NCI-H82 (cell line): ENCODE measurements at regions not wholly inside any gene's neighbourhood (a gene's known extent, or its start where the extent isn't known, plus 50 kb on each side); places are given as distances from the start of the nearest gene placed in this dataset.
"Not testable (repeated sequence)": the region's sequence is repeated elsewhere in the genome, so short reads cannot be mapped to it uniquely, and the experiment has no call there.

Source experiments
- DNase-seq: peaks from one replicate; lab custom pipeline; 2025; lab: John Stamatoyannopoulos, UW

GRCh38 chr10:57689596-57690297 is 577.9 kb downstream of the IPMK start:
- no peak for DNase-seq

- DNase-seq = no peak
Observed at GRCh38 chr10:57679916-57680315, 587.8 kb downstream of the IPMK start.

- no peak for DNase-seq
Observed at GRCh38 chr10:57675125-57675524, 592.6 kb downstream of the IPMK start.

- DNase-seq = no peak
Observed at GRCh38 chr10:57673446-57673960, 594.2 kb downstream of the IPMK start.

GRCh38 chr10:57664815-57665214 is 602.9 kb downstream of the IPMK start:
- DNase-seq = no peak

GRCh38 chr10:57663401-57663800 is 604.3 kb downstream of the IPMK start:
- DNase-seq = no peak

- DNase-seq = no peak
Observed at GRCh38 chr10:57661206-57661605, 606.5 kb downstream of the IPMK start.

GRCh38 chr10:57657164-57657765 is 610.4 kb downstream of the IPMK start:
- peak; percentile 66 for DNase-seq

- peak; percentile 82 for DNase-seq
Observed at GRCh38 chr10:57654856-57655255, 612.8 kb downstream of the IPMK start.

GRCh38 chr10:57645108-57645507 is 622.6 kb downstream of the IPMK start:
- not testable (repeated sequence) for DNase-seq

GRCh38 chr10:57638411-57638810 is 629.3 kb downstream of the IPMK start:
- no peak for DNase-seq

GRCh38 chr10:57628592-57629284 is 639.0 kb downstream of the IPMK start:
- DNase-seq = no peak

- DNase-seq = no peak
Observed at GRCh38 chr10:57627642-57628178, 640.0 kb downstream of the IPMK start.

GRCh38 chr10:57624856-57625592 is 642.7 kb downstream of the IPMK start:
- DNase-seq = no peak

GRCh38 chr10:57624066-57624465 is 643.6 kb downstream of the IPMK start:
- no peak for DNase-seq

- no peak for DNase-seq
Observed at GRCh38 chr10:57621466-57621865, 646.2 kb downstream of the IPMK start.

- no peak for DNase-seq
Observed at GRCh38 chr10:57605948-57606485, 661.7 kb downstream of the IPMK start.

GRCh38 chr10:57599440-57599839 is 668.3 kb downstream of the IPMK start:
- DNase-seq = no peak

- no peak for DNase-seq
Observed at GRCh38 chr10:57593983-57594573, 673.6 kb downstream of the IPMK start.

GRCh38 chr10:57579926-57580325 is 687.8 kb downstream of the IPMK start:
- peak; percentile 43 for DNase-seq

GRCh38 chr10:57562211-57562610 is 705.5 kb downstream of the IPMK start:
- no peak for DNase-seq
